WTC11 (cell line): ENCODE measurements at regions not wholly inside any gene's neighbourhood (a gene's known extent, or its start where the extent isn't known, plus 50 kb on each side); places are given as distances from the start of the nearest gene placed in this dataset.

Experiments
- CTCF ChIP-seq: fragments of 200-600 bp; IDR thresholded peaks from 2 replicates; pipeline ENCODE4 v1.8.0; 2022; ENCODE audit warnings: antibody characterized with exemption
- HMGXB4 ChIP-seq: sonication (generic); formaldehyde crosslinking; IDR thresholded peaks from 2 replicates; pipeline ENCODE4 v1.8.1; 2023; ENCODE audit warnings: mild to moderate bottlenecking, moderate library complexity, missing genetic modification reagents
- MAX ChIP-seq: sonication (generic); formaldehyde crosslinking; IDR thresholded peaks from 2 replicates; pipeline ENCODE4 v1.8.0; 2022; ENCODE audit warnings: mild to moderate bottlenecking, missing genetic modification reagents
- NR2C2 ChIP-seq: sonication (generic); formaldehyde crosslinking; IDR thresholded peaks from 2 replicates; pipeline ENCODE4 v1.8.0; 2022; ENCODE audit warnings: mild to moderate bottlenecking, missing genetic modification reagents
- SP1 ChIP-seq: sonication (generic); formaldehyde crosslinking; conservative IDR thresholded peaks from 2 replicates; pipeline ENCODE4 v1.8.1; 2022; ENCODE audit warnings: missing genetic modification reagents

- TF ChIP-seq CTCF (no peak), MAX (CRISPR knock-in tag) (no peak), SP1 (no peak), NR2C2 (CRISPR knock-in tag) (no peak), HMGXB4 (CRISPR knock-in tag) (no peak)
Measured at GRCh38 chr3:124172816-124173215, 180.9 kb upstream of the ROPN1 start.
